ENCODE measurements at regions not wholly inside any gene's neighbourhood (a gene's known extent, or its start where the extent isn't known, plus 50 kb on each side); places are given as distances from the start of the nearest gene placed in this dataset.
"Not testable (repeated sequence)": the region's sequence is repeated elsewhere in the genome, so short reads cannot be mapped to it uniquely, and the experiment has no call there.

DNA sequence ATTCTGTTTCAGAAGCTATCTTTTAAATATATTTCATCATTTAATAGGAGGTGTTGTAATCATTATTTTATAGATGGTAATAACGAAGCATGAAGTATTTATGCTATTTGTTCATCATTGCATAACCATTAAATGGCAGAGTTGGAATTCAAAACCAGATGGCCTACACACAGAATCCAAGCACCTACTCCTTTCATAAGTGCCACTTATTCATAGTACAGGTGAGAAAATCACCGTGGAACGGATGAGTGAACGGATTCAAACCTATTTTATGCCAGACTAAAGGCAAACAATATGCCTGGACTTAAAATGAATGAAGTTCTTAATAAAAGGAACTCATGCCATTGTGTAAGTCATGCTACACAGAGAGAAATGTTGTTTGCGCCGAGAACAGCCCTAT lies 397.9 kb upstream of the ADGRB3 start:
- DNase-seq (ENCODE audit: low spot score), result no peak

DNA sequence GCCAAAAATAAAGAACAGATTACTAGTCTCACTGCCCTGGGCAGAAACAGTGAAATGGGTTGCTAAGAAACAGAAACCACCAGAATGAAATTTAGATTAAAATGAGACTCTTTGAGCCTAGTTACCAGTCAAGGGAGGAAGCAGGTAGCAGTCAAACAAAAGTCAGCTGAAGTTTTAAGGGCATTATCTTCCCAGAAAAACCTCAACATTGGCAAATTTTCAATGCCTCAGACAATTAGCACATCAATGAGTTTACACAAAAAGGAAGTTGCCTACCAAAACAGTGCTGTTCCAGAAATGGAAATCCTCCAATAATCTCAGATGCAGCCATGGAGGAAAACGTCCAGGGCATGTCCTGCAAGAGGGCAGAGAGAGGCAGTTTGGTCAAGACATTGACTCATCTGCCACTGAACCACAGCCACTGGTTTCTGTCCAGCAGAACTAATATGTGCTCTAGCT lies 399.7 kb upstream of the ADGRB3 start:
- DNase-seq (ENCODE audit: low spot score), result no peak

DNA sequence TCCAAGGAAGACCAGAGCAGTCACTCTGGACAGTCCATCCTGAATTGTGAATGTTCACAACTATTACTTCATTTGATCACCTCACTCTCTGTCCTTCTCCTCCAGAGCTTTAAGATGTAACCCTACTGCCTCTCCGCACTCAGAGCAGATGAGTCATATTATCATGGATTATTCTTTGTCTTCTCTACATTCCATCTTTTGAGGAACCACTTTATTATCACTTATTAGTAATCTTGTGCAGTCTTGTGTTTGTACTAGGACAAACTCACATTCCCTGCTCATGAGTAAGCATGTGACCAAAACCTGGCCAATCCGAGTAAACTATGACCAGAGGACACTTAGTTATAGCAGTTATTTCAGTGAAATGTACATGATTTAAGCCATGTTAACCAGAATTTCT lies 401.5 kb upstream of the ADGRB3 start:
- DNase-seq (ENCODE audit: low spot score), result no peak

DNA sequence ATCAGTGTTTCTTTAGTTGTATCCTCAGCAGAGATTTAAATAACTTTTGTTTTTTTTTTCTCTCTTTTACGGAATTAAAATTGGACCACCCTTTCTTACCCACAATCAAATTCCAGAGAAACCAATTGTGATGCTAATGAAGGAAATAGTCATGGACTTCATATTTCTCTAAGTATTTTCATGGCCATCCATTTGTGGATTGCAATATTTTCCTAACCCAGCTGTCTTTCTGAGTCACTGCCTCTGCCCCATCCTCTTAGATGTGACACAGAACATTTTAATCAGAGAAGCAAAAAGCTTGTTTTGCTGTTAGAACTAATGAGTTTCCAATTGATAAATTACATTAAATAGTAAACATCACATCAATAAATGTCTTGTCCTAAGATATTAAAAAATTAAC lies 405.5 kb upstream of the ADGRB3 start:
- no peak for DNase-seq (ENCODE audit: low spot score)

DNA sequence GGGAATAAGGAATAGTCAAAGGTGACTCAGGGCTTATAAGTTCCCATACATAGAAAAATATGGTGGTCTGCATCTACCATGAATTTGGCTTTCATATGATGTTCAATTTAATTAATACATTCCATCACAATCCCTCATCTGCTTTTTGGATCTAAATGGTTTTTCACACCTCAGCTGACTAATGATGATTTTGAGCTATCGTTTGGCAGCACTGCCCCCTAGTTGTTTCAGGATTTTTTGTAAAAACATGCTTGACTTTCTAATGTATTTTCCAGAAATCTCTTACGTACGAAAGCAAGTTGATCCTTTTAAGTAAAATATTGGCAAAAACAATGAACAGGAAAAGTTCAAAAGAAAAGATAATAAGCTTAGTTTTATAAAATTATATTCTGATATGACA lies 408.6 kb upstream of the ADGRB3 start:
- peak; percentile 17 for DNase-seq (ENCODE audit: low spot score)

DNA sequence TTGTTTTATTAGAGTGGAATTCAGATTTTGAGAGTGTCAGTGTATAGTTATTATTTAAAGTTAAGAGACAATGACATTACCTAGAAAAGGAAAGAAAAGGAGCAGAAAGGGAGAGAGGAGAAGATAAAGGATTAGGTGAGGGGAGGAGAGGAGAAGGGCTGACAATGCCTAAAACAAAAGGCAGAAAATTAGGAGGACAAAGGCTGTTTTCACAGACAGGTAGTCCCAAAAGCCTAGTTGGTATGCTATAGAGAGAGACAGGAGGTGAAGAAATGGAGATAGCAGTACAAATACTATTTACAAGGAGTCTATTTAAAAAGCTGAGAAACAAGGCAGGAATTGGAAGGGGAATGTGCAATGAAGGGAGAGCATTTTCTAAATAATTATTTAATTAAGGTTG lies 409.4 kb upstream of the ADGRB3 start:
- DNase-seq (ENCODE audit: low spot score), result no peak

DNA sequence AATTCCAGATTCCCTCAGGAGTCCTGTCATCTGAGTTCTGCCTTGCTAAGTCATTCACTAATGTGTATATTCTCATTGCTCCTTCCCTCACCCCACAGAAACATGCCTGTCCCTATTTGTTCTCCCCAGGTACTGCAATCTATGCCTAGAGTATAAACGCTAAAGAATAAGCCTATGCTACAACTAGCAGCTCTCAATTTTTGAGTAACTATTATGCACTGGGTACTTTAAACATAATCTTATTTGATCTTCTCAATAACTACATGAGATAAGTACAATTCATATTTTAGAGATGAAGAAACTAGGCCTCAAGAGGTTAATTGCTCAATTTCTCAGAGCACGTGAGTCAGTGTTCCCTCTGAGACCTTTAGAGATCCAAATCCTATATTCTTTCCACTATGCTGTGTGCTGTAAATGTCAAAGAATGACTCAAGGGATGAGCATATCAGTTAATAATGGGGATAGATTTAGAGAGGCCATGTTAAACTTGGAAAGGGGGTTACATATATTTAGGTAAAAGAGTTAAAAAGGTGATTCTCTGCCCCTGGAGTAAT lies 423.8 kb upstream of the ADGRB3 start:
- no peak for DNase-seq (ENCODE audit: low spot score)

DNA sequence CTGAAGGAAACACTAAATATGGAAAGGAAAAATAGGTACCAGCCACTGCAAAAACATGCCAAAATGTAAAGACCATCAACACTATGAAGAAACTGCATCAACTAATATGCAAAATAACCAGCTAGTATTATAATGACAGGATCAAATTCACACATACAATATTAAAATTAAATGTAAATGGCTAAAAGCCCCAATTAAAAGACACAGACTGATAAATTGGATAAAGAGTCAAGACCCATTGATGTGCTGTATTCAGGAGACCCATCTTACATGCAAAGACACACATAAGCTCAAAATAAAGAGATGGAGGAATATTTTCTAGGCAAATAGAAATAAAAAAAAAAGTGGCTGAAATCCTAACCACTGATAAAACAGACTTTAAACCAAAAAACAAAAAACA lies 427.5 kb upstream of the ADGRB3 start:
- not testable (repeated sequence) for DNase-seq (ENCODE audit: low spot score)

DNA sequence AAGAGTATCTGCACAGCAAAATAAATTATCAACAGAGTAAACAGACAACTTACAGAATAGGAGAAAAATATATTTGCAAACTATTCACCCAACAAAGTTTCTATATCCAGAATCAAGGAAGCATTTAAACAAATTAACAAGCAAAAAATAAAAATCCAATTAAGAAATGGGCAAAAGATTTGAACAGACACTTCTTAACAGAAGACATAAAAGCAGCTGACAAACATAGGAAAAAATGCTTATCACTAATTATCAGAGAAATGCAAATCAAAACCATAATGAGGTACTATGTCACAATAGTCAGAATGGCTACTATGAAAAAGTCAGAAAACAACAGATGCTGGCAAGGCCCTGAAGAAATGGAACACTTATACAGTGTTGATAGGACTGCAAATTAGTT lies 434.2 kb upstream of the ADGRB3 start:
- no peak for DNase-seq (ENCODE audit: low spot score)

DNA sequence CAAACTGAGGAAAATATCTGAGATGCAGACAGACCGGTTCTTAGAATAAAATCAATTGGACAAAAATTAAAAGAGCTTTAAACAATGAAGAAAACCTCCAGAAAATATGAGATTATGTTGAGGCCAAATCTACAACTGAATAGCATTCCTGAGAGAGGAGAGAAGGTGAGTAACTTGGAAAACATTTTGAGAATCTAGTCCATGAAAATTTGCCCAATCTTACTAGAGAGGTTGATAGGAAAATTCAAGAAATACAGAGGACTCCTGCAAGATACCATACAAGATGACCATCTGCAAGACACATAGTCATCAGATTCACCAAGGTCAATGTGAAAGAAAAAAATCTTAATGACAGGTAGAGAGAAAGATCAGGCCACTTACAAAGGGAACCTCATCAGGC lies 437.7 kb upstream of the ADGRB3 start:
- no peak for DNase-seq (ENCODE audit: low spot score)

DNA sequence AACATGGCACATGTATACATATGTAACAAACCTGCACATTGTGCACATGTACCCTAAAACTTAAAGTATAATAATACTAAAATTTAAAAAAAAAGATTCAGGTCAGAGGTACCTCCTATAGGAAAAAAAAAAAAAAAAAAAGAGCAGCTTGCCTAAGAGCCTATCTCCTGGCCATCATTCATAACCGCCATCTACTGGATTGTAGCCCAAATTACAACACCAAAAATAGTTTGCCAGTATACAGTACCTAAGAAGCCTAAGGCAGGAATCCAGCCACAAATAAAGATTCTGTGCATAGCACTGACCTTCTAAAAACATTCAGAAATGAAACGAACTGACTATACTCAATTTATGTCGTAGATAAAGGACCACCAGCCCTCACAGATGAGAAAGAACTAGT lies 438.4 kb upstream of the ADGRB3 start:
- peak; percentile 42 for DNase-seq (ENCODE audit: low spot score)

DNA sequence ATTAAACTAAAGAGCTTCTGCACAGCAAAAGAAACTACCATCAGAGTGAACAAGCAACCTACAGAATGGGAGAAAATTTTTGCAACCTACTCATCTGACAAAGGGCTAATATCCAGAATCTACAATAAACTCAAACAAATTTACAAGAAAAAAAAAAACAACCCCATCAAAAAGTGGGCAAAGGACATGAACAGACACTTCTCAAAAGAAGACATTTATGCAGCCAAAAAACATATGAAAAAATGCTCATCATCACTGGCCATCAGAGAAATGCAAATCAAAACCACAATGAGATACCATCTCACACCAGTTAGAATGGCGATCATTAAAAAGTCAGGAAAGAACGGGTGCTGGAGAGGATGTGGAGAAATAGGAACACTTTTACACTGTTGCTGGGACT lies 439.3 kb upstream of the ADGRB3 start:
- not testable (repeated sequence) for DNase-seq (ENCODE audit: low spot score)

DNA sequence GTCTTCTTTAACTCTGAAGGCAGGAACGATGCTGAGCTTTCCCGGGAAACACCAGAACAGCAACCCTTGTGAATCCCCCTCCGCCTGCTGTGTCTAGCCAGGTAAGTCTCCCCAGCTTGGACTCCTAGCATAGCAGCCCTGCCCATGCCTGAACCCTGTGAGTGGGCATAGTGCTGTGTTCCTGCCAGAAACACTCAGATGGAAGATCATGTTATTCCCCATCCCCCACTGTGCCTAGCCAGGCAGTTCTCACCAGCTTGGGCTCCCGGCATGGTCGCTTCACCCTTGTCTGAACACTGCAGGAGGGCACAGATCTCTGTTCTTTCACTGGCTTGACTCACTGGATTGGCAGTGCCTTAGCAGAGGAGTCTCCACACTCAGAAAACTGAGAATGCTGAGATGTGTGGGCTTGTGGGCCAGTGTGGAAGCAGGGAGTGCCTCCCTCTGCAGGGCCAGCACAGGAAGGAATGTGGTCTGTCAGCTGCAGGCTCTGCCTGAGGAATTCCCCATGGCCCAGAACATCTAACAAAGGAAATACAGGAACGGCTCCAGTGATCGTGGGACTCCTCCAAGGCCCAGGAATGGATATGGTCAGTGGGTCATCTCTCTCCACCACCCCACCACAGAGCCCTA lies 440.1 kb upstream of the ADGRB3 start:
- no peak for DNase-seq (ENCODE audit: low spot score)

DNA sequence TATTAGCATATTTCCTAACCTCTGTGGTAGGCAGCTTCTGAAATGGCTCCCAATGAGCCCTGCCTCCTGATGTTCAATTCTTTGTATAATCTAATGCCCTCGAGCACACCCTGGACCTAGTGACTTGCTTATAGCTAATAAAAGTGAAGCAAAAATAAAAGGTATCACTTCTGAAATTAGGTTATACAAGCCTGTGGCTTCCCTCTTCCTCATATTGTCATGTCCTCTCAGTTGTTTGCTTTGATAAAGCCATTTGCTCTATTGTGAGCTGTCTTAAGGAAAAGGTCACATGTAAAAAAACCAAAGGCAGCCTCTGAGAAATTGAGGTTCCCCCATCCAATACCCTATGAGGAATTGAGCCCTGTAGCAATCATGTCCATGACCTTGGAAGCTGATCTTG lies 442.1 kb upstream of the ADGRB3 start:
- DNase-seq (ENCODE audit: low spot score), result no peak

DNA sequence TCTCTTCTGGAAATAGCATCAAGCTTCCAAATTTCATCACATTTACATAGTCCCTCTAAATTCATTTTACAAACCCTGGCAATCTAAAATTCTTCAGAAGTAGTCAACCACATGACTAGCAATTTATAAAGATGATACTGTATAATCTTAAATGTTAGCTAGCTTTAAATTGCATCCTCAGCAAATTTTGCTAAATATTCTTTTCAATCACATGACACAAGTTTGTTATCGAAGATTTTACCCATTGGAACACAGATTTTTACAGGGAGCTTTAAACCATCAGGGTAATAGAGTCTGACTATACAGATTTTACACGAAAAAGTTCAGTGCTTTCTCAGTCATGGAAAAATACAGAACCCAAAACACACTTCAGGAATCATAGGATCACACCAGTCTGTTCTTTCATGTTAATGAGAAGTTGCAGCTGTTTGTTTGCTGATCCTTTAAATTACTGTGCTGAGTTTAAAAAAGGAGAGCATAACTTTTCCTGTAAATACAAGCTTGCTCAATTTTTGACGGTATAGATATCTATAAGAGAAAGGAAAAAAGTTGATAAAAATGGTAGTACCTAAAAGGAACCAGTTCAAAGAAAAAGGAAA lies 445.8 kb upstream of the ADGRB3 start:
- DNase-seq (ENCODE audit: low spot score), result no peak

DNA sequence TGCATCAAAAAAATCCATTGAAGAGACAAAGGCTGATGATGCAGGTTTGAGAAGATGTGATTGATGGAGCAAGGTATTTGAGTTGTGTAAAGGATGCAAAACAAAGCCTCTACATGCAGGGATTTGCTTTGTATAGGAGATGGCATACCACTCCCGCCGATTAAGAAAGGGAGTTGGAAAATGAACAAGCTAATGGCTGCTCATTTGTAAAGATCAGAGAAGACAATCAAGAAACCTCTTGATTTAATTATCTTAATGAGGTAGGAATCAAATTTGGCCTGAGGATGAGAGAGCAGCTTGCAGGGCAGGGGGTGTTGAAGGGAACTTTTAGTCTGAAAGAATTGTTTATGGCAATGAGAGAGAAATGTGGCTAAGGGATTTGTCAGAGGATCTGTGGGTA lies 448.2 kb upstream of the ADGRB3 start:
- DNase-seq (ENCODE audit: low spot score), result no peak

DNA sequence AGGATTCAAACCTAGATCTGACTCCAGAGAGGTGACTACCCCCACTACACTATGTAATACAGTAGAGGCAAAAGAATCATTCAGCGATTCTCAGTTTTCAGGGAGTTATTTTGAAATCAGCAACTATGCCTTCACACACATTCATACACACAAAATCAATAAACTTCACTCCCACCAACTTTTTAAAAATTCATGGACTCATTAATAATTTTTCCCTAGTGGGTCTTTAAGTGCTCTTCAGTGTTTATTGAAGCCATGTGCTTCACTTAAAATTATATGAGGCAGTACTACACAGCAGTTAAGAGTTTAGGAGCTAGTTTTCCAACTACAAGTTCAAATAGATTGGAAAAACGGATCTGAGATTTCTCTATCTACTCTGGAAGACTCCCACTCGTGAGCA lies 452.7 kb upstream of the ADGRB3 start:
- no peak for DNase-seq (ENCODE audit: low spot score)

DNA sequence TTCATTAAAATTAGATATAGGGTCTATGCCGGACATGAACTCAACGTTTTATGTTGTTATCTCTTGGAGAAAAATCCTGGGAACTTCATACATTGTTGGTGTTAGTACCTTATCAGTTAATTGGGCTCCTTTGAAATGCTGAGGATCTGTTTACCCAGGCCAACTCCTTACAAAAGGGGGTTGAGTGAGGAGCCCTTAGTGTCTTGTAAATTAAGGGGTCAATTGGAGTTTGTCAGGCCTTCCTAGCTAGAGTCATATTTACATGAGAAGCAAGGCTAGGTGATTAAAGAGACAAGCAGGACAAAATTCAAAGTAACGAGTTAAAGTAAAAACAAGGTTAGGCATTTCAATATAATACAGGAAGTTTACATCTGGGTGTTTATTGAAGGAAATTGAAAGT lies 454.1 kb upstream of the ADGRB3 start:
- not testable (repeated sequence) for DNase-seq (ENCODE audit: low spot score)

DNA sequence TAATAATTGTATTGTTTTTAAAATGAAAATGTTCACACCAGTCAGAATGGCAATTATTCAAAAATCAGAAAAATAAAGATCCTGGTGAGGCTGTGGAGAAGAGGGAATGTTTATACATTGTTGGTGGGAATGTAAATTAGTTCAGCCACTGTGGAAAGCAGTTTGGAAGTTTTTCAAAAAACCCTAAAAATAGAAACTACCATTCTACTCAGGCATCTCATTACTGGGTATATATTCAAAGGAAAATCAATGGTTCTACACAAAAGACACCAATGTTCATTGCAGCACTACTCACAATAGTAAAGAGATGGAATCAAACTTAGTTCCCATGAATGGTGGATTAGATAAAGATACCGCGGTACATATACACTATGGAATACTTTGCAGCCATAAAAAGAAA lies 461.5 kb upstream of the ADGRB3 start:
- no peak for DNase-seq (ENCODE audit: low spot score)

DNA sequence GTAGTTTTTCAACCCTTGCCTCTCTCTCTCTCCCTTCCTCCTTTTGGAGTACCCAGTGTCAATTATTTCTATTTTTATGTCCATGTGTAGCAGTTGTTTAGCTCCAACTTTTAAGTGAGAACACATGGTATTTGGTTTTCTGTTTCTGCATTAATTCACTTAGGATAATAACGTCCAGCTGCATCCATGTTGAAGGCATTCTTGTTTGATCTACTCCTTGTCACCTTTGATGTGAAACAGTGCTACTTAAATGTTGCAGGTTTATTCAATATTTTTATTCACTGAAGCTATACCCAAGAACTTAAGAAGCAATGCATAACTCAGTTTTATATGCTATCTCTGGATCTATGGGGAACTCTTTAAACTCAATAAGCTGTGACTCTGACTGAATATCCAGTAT lies 465.2 kb upstream of the ADGRB3 start:
- DNase-seq (ENCODE audit: low spot score), result no peak

DNA sequence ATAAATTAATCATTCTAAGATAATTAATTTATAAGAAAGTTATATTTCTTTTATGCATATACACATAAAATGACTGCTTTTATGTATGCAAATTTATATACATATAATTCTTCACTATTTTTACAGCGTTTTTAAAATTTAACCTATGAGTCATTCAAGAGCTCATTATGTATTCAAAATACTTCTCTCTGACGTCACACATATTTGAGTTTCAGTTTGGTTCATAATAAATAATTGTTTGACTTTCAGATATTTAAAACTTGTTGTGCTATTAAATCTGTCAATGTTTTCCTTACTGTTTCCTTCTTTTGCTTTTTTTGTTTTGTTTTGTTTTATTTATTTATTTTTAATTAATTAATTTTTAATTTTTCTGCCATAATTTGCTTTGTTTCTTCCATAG lies 467.5 kb upstream of the ADGRB3 start:
- no peak for DNase-seq (ENCODE audit: low spot score)

DNA sequence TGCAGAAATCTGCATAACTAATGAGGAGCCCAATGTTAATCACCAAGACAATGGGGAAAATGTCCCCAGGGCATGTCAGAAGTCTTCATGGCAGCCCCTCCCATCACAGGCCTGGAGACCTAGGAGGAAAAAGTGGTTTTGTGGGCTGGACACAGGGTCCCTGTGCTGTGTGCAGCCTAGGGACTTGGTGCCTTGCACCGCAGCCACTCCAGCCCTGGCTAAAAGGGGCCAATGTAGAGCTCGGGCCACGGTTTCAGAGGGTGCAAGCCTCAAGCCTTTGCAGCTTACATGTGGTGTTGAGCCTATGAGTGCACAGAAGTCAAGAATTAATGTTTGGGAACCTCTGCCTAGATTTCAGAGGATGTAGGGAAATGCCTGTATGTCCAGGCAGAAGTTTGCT lies 474.3 kb upstream of the ADGRB3 start:
- not testable (repeated sequence) for DNase-seq (ENCODE audit: low spot score)

DNA sequence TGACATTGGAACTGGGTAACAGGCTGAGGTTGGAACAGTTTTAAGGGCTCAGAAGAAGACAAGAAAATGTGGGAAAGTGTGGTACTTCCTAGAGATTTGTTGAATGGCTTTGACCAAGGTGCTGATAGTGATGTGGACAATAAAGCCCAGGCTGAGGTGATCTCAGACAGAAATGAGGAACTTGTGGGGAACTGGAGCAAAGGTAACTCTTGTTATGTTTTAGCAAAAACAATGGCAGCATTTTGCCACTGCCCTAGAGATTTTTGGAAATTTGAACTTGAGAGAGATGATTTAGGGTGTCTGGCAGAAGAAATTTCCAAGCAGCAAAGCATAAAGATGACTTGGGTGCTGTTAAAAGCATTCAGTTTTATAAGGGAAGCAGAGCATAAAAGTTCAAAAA lies 474.7 kb upstream of the ADGRB3 start:
- DNase-seq (ENCODE audit: low spot score), result no peak

DNA sequence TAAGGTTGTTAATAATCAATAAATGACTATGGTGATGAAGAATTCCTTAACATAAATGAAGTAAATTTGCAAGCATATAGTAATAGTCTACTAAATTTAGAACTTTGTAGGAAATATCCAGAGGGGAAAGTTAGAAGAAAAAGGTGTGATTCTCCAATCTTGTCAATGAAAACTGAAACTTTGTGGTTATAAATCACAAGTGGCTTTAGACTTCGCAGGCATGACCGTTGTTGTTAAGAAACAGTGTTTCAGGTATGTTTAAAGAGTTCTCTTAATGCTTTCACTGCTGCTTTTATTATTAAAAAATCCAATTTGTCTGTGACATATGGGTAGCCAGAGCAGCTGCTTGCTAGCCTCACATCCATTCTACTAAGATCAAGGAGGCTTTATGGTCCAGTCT lies 475.6 kb upstream of the ADGRB3 start:
- DNase-seq (ENCODE audit: low spot score), result no peak

All from HT-29 (cell line).